Thyroid gland (tissue), 4 donors: ENCODE measurements at regions not wholly inside any gene's neighbourhood (a gene's known extent, or its start where the extent isn't known, plus 50 kb on each side); places are given as distances from the start of the nearest gene placed in this dataset.

Experiments used
- POLR2A ChIP-seq, 2 donors: fragments of 450-650 bp; IDR thresholded peaks; one replicate each; pipeline ENCODE4 v1.6.1; 2017; ENCODE audit warnings: antibody characterized with exemption in 2 of 2, mild to moderate bottlenecking in 2 of 2, moderate library complexity in 1 of 2
- TF ChIP-seq, protein P1 (sequence below), 6 experiments: fragments of 200-600 bp in 3 of 6; fragments of 450-650 bp in 3 of 6; sonication (generic) in 3 of 6; IDR thresholded peaks; one replicate each; pipeline ENCODE4 v1.5.1; 2016 to 2019; ENCODE audit warnings: antibody characterized with exemption in 6 of 6, mild to moderate bottlenecking in 2 of 6, inconsistent platforms in 1 of 6, moderate library complexity in 1 of 6

GRCh38 chr15:93570527-93570926 is 481.5 kb upstream of the RGMA start:
- TF ChIP-seq, protein P1, sequence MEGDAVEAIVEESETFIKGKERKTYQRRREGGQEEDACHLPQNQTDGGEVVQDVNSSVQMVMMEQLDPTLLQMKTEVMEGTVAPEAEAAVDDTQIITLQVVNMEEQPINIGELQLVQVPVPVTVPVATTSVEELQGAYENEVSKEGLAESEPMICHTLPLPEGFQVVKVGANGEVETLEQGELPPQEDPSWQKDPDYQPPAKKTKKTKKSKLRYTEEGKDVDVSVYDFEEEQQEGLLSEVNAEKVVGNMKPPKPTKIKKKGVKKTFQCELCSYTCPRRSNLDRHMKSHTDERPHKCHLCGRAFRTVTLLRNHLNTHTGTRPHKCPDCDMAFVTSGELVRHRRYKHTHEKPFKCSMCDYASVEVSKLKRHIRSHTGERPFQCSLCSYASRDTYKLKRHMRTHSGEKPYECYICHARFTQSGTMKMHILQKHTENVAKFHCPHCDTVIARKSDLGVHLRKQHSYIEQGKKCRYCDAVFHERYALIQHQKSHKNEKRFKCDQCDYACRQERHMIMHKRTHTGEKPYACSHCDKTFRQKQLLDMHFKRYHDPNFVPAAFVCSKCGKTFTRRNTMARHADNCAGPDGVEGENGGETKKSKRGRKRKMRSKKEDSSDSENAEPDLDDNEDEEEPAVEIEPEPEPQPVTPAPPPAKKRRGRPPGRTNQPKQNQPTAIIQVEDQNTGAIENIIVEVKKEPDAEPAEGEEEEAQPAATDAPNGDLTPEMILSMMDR (IDR thresholded peaks at IDR 0.05): no peak
- TF ChIP-seq POLR2A (IDR thresholded peaks at IDR 0.05): no peak
